ENCODE measurements at regions not wholly inside any gene's neighbourhood (a gene's known extent, or its start where the extent isn't known, plus 50 kb on each side); places are given as distances from the start of the nearest gene placed in this dataset.

DNA sequence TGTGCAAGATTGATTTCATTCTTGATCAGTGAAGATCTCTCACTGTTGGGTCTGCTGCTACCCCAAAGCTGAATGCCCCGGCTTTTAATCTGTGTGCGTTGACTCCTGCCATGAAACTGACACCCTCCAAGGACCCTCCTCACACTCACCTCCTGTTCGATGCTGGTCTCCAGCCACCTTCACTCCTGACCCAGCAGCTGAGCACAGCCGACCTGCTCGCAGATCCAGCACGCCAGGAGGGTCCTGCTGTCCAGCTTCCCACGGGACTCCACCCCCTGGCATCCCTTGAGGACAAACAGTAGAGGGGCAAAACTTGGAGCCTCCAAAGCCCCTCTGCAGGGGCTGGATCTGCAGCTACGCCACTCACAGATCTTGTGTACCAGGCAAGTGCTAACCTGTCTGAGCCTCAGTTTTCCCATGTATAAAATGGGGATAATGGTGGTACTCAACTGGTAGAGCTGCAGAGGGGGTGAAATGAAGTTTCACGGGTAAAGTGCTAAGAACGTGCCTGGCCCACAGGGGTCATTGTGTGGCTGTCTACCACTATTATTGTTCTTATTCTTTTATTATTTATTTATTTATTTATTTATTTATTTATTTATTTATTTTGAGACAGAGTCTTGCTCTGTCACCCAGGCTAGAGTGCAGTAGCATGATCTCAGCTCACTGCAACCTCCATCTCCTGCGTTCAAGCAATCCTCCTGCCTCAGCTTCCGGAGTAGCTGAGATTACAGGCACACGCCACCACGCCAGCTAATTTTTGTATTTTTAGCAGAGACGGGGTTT, 178.0 kb downstream of the PHETA1 start:
- no peak overlapping the region for H3K27ac ChIP-seq (ENCODE audit: low read depth, low read length)
- TF ChIP-seq, protein P1, sequence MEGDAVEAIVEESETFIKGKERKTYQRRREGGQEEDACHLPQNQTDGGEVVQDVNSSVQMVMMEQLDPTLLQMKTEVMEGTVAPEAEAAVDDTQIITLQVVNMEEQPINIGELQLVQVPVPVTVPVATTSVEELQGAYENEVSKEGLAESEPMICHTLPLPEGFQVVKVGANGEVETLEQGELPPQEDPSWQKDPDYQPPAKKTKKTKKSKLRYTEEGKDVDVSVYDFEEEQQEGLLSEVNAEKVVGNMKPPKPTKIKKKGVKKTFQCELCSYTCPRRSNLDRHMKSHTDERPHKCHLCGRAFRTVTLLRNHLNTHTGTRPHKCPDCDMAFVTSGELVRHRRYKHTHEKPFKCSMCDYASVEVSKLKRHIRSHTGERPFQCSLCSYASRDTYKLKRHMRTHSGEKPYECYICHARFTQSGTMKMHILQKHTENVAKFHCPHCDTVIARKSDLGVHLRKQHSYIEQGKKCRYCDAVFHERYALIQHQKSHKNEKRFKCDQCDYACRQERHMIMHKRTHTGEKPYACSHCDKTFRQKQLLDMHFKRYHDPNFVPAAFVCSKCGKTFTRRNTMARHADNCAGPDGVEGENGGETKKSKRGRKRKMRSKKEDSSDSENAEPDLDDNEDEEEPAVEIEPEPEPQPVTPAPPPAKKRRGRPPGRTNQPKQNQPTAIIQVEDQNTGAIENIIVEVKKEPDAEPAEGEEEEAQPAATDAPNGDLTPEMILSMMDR (IDR thresholded peaks at IDR 0.05; ENCODE audit: low read depth, low read length): no peak
- no peak for DNase-seq (ENCODE audit: low read depth, low spot score)
- H3K27me3 ChIP-seq (ENCODE audit: control insufficient read depth, insufficient read depth, low read length): peaks cover 2% of the 10 kb centered on the region
- no peaks in the 10 kb centered on the region for H3K9me3 ChIP-seq (ENCODE audit: control insufficient read depth, insufficient read depth, low read length)
- H3K4me3 ChIP-seq (ENCODE audit: low read depth, low read length): no peak overlapping the region
- POLR2A ChIA-PET: no interaction called here
- CTCF ChIA-PET: no interaction called here

DNA sequence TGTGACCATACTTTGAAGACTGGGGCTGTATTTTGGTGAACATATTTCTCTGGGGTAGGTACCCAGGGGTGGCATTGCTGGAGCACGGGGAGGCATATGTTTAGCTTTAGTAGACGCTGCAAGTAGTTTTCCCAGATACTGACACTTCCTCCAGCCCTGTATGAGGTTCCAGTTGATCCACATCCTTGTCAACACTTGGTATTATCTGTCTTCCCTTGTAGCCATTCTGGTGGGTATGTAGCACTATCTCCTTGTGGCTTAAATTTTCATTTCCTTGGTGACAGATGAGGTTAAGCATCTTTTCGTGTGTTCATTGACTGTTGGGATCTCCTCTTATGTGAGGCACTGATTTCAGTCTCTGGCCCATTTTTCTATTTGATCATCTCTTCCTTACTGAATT, 179.1 kb downstream of the PHETA1 start:
- Histone ChIP-seq H3K9me3 (ENCODE audit: control insufficient read depth, insufficient read depth, low read length) (no peaks in the 10 kb centered on the region), H3K4me3 (ENCODE audit: low read depth, low read length) (no peak overlapping the region), H3K27me3 (ENCODE audit: control insufficient read depth, insufficient read depth, low read length) (peaks cover 2% of the 10 kb centered on the region), H3K27ac (ENCODE audit: low read depth, low read length) (no peak overlapping the region)
- POLR2A ChIA-PET: no interaction called here
- CTCF ChIA-PET: no interaction called here
- TF ChIP-seq, protein P1 (IDR thresholded peaks at IDR 0.05; ENCODE audit: low read depth, low read length): no peak
- DNase-seq (ENCODE audit: low read depth, low spot score): no peak

DNA sequence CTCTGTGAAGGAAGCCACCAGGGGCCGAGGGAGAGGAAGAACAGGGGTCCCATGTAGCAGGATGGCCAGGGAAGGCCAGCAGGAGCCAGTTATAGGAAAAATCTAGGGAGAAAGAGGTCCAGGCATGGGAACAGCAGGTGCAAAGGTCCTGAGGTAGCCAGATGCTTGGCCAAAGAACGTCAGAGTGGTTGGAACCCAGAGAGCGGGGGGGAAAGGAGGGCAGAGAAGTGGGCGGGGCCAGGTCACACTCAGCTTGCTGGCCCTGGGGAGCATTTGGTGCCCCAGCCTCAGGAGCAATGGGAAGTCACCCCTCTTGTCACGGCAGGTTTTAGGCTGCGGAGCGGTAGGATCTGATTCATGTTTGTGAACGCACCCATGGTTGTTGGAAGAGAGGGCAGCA, 180.5 kb downstream of the PHETA1 start:
- no peak overlapping the region for H3K4me3 ChIP-seq (ENCODE audit: low read depth, low read length)
- TF ChIP-seq, protein P1 (IDR thresholded peaks at IDR 0.05; ENCODE audit: low read depth, low read length): no peak
- no peak overlapping the region for H3K27ac ChIP-seq (ENCODE audit: low read depth, low read length)
- no peak for DNase-seq (ENCODE audit: low read depth, low spot score)
- ChIA-PET CTCF (no interaction called here), POLR2A (no interaction called here)
- no peaks in the 10 kb centered on the region for H3K27me3 ChIP-seq (ENCODE audit: control insufficient read depth, insufficient read depth, low read length)
- no peaks in the 10 kb centered on the region for H3K9me3 ChIP-seq (ENCODE audit: control insufficient read depth, insufficient read depth, low read length)

DNA sequence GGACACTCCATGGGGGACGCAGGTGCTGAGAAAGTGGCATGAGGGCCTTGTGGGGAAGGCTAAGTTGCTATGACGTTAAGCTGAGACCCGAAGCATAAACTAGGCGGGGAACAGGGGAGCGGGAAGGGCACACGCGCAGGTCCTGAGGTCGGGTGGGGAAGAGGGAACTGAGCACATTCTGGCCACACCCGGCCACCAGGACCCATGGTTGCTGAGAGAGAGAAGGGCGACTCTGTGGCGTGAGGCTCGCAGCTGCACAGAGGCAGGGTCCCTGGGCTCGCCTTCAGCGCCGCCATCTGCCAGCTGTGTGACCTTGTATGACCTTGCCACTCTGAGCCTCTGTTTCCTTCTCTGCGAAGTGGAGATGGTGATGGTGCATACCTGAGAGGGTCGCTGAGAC, 182.5 kb downstream of the PHETA1 start:
- CTCF ChIA-PET: no interaction called here
- Histone ChIP-seq H3K27ac (ENCODE audit: low read depth, low read length) (no peak overlapping the region), H3K27me3 (ENCODE audit: control insufficient read depth, insufficient read depth, low read length) (peaks cover 10% of the 10 kb centered on the region), H3K4me3 (ENCODE audit: low read depth, low read length) (no peak overlapping the region), H3K9me3 (ENCODE audit: control insufficient read depth, insufficient read depth, low read length) (no peaks in the 10 kb centered on the region)
- no peak for DNase-seq (ENCODE audit: low read depth, low spot score)
- POLR2A ChIA-PET: no interaction called here
- TF ChIP-seq, protein P1 (IDR thresholded peaks at IDR 0.05; ENCODE audit: low read depth, low read length): no peak

DNA sequence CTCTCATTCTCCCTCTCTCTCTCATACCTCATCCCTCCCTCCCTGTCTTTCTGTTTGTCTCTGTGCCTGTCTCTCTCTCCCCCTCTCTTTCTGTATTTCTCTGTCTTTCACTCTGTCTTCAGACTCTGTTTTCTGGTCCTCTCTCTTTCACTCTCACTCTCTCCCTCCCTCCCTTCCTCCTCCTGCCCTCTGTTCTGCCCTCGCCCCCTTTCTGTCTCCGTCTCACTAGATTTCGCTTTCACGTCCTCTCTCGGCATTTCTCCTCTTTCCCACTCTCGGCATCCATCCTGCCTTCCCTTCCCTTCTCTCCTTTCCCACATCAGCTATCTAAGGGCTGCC, 183.0 kb downstream of the PHETA1 start:
- Histone ChIP-seq H3K4me3 (ENCODE audit: low read depth, low read length) (no peak overlapping the region), H3K9me3 (ENCODE audit: control insufficient read depth, insufficient read depth, low read length) (no peaks in the 10 kb centered on the region), H3K27ac (ENCODE audit: low read depth, low read length) (no peak overlapping the region), H3K27me3 (ENCODE audit: control insufficient read depth, insufficient read depth, low read length) (peaks cover 15% of the 10 kb centered on the region)
- ChIA-PET CTCF (no interaction called here), POLR2A (no interaction called here)
- no peak for DNase-seq (ENCODE audit: low read depth, low spot score)
- TF ChIP-seq, protein P1 (IDR thresholded peaks at IDR 0.05; ENCODE audit: low read depth, low read length): no peak
